SK-N-MC (cell line): ENCODE measurements at regions not wholly inside any gene's neighbourhood (a gene's known extent, or its start where the extent isn't known, plus 50 kb on each side); places are given as distances from the start of the nearest gene placed in this dataset.
"Not testable (repeated sequence)": the region's sequence is repeated elsewhere in the genome, so short reads cannot be mapped to it uniquely, and the experiment has no call there.

Source experiments
- EZH2 ChIP-seq: fragments of 200-600 bp; sonication (generic); IDR thresholded peaks from one replicate; pipeline ENCODE4 v1.6.1; 2017; ENCODE audit warnings: antibody characterized with exemption
- FOXP2 ChIP-seq: optimal IDR thresholded peaks from 2 replicates; pipeline ENCODE3; 2011; ENCODE audit warnings: mild to moderate bottlenecking, moderate library complexity; ENCODE audit not compliant: insufficient read depth; ENCODE audit errors: extremely low read length, control extremely low read depth
- POLR2AphosphoS5 ChIP-seq: IDR thresholded peaks from 2 replicates; pipeline ENCODE4 v1.6.1; 2012; ENCODE audit warnings: mild to moderate bottlenecking, low read depth, low read length, borderline replicate concordance

- not testable (repeated sequence) for TF ChIP-seq EZH2, POLR2AphosphoS5, FOXP2
Measured at GRCh38 chr7:150139840-150140239, 183.3 kb upstream of the LRRC61 start.
